ENCODE measurements at regions not wholly inside any gene's neighbourhood (a gene's known extent, or its start where the extent isn't known, plus 50 kb on each side); places are given as distances from the start of the nearest gene placed in this dataset.

GRCh38 chr10:106474876-106475275 is 689.6 kb downstream of the SORCS1 start:
- no peak for TF ChIP-seq CTCF (IDR thresholded peaks at IDR 0.05; ENCODE audit: low read length, missing control alignments)
- no peak for DNase-seq (ENCODE audit: low read depth)
- no peak overlapping the region for H3K4me3 ChIP-seq (replicated peaks; ENCODE audit: low read depth, low read length)

DNA sequence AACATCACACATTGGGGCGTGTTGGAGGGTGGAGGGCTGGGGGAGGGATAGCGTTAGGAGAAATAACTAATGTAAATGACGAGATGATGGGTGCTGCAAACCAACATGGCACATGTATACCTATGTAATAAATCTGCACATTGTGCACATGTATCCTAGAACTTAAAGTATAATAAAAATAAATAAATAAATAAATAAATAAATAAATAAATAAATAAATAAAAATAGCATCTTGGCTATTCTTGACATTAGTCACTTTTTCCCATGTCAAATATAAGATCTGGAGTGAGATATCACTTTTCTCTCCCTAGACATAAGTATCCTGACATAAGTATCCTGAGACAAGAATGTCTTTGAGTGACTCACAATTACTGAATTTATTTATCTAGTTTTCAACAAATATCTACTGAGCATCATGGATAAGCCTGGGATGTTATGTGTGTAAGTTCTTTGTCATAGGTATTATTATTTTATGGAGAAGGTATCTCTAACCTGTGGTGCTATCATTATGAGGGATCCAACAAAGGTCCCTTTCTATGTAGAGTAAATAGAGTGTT is 691.3 kb downstream of the SORCS1 start:
- no peak overlapping the region for H3K4me3 ChIP-seq (replicated peaks; ENCODE audit: low read depth, low read length)
- DNase-seq (ENCODE audit: low read depth): no peak
- no peak for TF ChIP-seq CTCF (IDR thresholded peaks at IDR 0.05; ENCODE audit: low read length, missing control alignments)

DNA sequence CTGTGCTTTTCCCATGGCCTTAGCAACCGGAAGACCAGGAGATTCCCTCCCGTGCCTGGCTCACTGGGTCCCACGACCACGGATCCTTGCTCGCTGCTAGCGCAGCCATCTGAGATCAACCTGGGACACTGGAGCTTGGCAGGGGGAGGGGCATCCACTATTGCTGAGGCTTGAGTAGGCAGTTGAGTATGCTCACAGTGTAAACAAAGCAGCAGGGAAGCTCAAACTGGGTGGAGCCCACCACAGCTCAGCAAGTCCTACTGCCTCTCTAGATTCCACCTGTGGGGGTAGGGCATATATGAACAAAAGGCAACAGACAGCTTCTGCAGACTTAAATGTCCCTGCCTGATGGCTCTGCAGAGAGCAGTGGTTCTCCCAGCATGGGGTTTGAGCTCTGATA is 697.0 kb downstream of the SORCS1 start:
- no peak for DNase-seq (ENCODE audit: low read depth)
- H3K4me3 ChIP-seq (replicated peaks; ENCODE audit: low read depth, low read length): no peak overlapping the region
- TF ChIP-seq CTCF (IDR thresholded peaks at IDR 0.05; ENCODE audit: low read length, missing control alignments): no peak

DNA sequence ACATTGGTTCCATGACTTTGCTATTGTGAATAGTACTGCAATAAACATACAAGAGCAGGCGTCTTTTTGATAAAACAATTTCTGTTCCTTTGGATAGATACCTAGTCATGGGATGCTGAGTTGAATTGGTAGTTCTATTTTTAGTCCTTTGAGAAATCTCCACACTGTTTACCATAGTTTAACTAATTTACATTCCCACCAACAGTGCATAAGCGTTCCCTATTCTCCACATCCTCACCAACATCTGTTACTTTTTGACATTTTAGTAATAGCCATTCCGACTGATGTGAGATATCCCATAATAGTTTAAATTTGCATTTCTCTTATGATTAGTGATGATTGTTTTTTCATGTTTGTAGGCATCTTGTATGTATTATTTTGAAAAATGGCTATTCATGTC is 707.0 kb downstream of the SORCS1 start:
- no peak overlapping the region for H3K4me3 ChIP-seq (replicated peaks; ENCODE audit: low read depth, low read length)
- DNase-seq (ENCODE audit: low read depth): no peak
- no peak for TF ChIP-seq CTCF (IDR thresholded peaks at IDR 0.05; ENCODE audit: low read length, missing control alignments)

GRCh38 chr10:106454233-106454632 is 710.3 kb downstream of the SORCS1 start:
- H3K4me3 ChIP-seq (replicated peaks; ENCODE audit: low read depth, low read length): no peak overlapping the region
- no peak for TF ChIP-seq CTCF (IDR thresholded peaks at IDR 0.05; ENCODE audit: low read length, missing control alignments)
- no peak for DNase-seq (ENCODE audit: low read depth)

DNA sequence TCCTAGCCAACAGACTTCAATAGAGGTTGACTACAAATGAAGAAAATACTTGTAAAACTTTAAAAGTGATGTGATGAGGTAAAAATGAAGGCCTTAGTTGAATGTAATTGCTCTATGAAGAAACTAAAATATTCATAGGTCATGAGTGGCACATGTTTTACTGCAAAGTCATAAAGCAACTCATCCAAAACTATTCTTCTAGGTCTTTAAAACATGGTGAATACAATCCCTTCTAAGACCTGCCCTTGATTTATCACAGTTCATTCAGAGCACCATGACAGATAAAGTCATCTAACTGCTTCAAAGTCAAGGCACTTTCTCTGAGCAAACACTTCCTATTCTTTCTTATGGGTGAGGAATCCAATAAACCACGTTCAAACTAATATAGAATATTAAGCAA is 713.5 kb downstream of the SORCS1 start:
- TF ChIP-seq CTCF (IDR thresholded peaks at IDR 0.05; ENCODE audit: low read length, missing control alignments): no peak
- no peak overlapping the region for H3K4me3 ChIP-seq (replicated peaks; ENCODE audit: low read depth, low read length)
- DNase-seq (ENCODE audit: low read depth): peak; percentile 6

- no peak for DNase-seq (ENCODE audit: low read depth)
- no peak for TF ChIP-seq CTCF (IDR thresholded peaks at IDR 0.05; ENCODE audit: low read length, missing control alignments)
- no peak overlapping the region for H3K4me3 ChIP-seq (replicated peaks; ENCODE audit: low read depth, low read length)
Observed at GRCh38 chr10:106446920-106447319, 717.6 kb downstream of the SORCS1 start.
